ENCODE measurements at regions not wholly inside any gene's neighbourhood (a gene's known extent, or its start where the extent isn't known, plus 50 kb on each side); places are given as distances from the start of the nearest gene placed in this dataset.
A peak's percentile ranks its signal among the peaks of the same experiment; 100 is the strongest.

- CTCF ChIA-PET, result no interaction called here
- TF ChIP-seq L3MBTL2 (conservative IDR thresholded peaks at IDR 0.05) (no peak), TARDBP (IDR thresholded peaks at IDR 0.05) (no peak), CTBP1 (IDR thresholded peaks at IDR 0.05; ENCODE audit: borderline replicate concordance) (no peak), SP1 (IDR thresholded peaks at IDR 0.05) (no peak), ZNF384 (IDR thresholded peaks at IDR 0.05) (no peak), FOXM1 (IDR thresholded peaks at IDR 0.05; ENCODE audit: borderline replicate concordance) (no peak), LEF1 (IDR thresholded peaks at IDR 0.05; ENCODE audit: borderline replicate concordance) (no peak), FOXK2 (IDR thresholded peaks at IDR 0.05) (no peak)
- DNase-seq (ENCODE audit: extremely low spot score), result no peak
- POLR2A ChIA-PET, result no interaction called here
Observed at GRCh38 chr3:188025555-188025954, 128.4 kb upstream of the LPP start.

- no peak for DNase-seq (ENCODE audit: extremely low spot score)
- POLR2A ChIA-PET, result no interaction called here
- CTCF ChIA-PET, result no interaction called here
- TF ChIP-seq FOXA1 (IDR thresholded peaks at IDR 0.05) (no peak), NFRKB (IDR thresholded peaks at IDR 0.05) (no peak), FOXK2 (IDR thresholded peaks at IDR 0.05) (no peak), CTBP1 (IDR thresholded peaks at IDR 0.05; ENCODE audit: borderline replicate concordance) (no peak), LEF1 (IDR thresholded peaks at IDR 0.05; ENCODE audit: borderline replicate concordance) (no peak), TARDBP (IDR thresholded peaks at IDR 0.05) (no peak), ARNT (IDR thresholded peaks at IDR 0.05) (no peak), ZNF384 (IDR thresholded peaks at IDR 0.05) (no peak)
Observed at GRCh38 chr3:188026191-188026968, 127.6 kb upstream of the LPP start.

- CTCF ChIA-PET, result no interaction called here
- TF ChIP-seq, protein P1, sequence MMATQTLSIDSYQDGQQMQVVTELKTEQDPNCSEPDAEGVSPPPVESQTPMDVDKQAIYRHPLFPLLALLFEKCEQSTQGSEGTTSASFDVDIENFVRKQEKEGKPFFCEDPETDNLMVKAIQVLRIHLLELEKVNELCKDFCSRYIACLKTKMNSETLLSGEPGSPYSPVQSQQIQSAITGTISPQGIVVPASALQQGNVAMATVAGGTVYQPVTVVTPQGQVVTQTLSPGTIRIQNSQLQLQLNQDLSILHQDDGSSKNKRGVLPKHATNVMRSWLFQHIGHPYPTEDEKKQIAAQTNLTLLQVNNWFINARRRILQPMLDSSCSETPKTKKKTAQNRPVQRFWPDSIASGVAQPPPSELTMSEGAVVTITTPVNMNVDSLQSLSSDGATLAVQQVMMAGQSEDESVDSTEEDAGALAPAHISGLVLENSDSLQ (IDR thresholded peaks at IDR 0.05), result no peak
- no peak for TF ChIP-seq ZNF384 (IDR thresholded peaks at IDR 0.05)
- no peak for TF ChIP-seq ARNT (IDR thresholded peaks at IDR 0.05)
- TF ChIP-seq FOXA1 (IDR thresholded peaks at IDR 0.05), result no peak
- TF ChIP-seq NFRKB (IDR thresholded peaks at IDR 0.05), result no peak
- TF ChIP-seq ELF4 (IDR thresholded peaks at IDR 0.05), result no peak
- TF ChIP-seq TARDBP (IDR thresholded peaks at IDR 0.05), result no peak
- POLR2A ChIA-PET, result no interaction called here
- no peak for DNase-seq (ENCODE audit: extremely low spot score)
Observed at GRCh38 chr3:188031121-188031520, 122.8 kb upstream of the LPP start.

- TF ChIP-seq FOXM1 (IDR thresholded peaks at IDR 0.05; ENCODE audit: borderline replicate concordance) (no peak), ZNF384 (IDR thresholded peaks at IDR 0.05) (no peak), LEF1 (IDR thresholded peaks at IDR 0.05; ENCODE audit: borderline replicate concordance) (no peak), ARNT (IDR thresholded peaks at IDR 0.05) (no peak), CTBP1 (IDR thresholded peaks at IDR 0.05; ENCODE audit: borderline replicate concordance) (no peak)
- ChIA-PET CTCF (no interaction called here), POLR2A (no interaction called here)
- DNase-seq (ENCODE audit: extremely low spot score), result no peak
Observed at GRCh38 chr3:188034989-188035388, 119.0 kb upstream of the LPP start.

- POLR2A ChIA-PET, result no interaction called here
- CTCF ChIA-PET, result no interaction called here
- no peak for TF ChIP-seq ZNF384 (IDR thresholded peaks at IDR 0.05)
- TF ChIP-seq CTBP1 (IDR thresholded peaks at IDR 0.05; ENCODE audit: borderline replicate concordance), result no peak
- TF ChIP-seq FOXK2 (IDR thresholded peaks at IDR 0.05), result no peak
- no peak for TF ChIP-seq ELF4 (IDR thresholded peaks at IDR 0.05)
- TF ChIP-seq, protein P1 (IDR thresholded peaks at IDR 0.05), result no peak
- TF ChIP-seq HDGF (IDR thresholded peaks at IDR 0.05; ENCODE audit: borderline replicate concordance), result no peak
- no peak for TF ChIP-seq NFRKB (IDR thresholded peaks at IDR 0.05)
- TF ChIP-seq LEF1 (IDR thresholded peaks at IDR 0.05; ENCODE audit: borderline replicate concordance), result no peak
- TF ChIP-seq SUZ12 (IDR thresholded peaks at IDR 0.05), result no peak
- TF ChIP-seq FOXA1 (IDR thresholded peaks at IDR 0.05), result no peak
- TF ChIP-seq FOXM1 (IDR thresholded peaks at IDR 0.05; ENCODE audit: borderline replicate concordance), result no peak
- TF ChIP-seq TARDBP (IDR thresholded peaks at IDR 0.05), result no peak
- TF ChIP-seq L3MBTL2 (conservative IDR thresholded peaks at IDR 0.05), result no peak
- no peak for TF ChIP-seq SP1 (IDR thresholded peaks at IDR 0.05)
- no peak for TF ChIP-seq ARNT (IDR thresholded peaks at IDR 0.05)
- no peak for TF ChIP-seq BHLHE40 (IDR thresholded peaks at IDR 0.05; ENCODE audit: borderline replicate concordance)
Observed at GRCh38 chr3:188036375-188037194, 117.4 kb upstream of the LPP start.

GRCh38 chr3:188037195-188037718 lies 116.7 kb upstream of the LPP start:
- TF ChIP-seq, protein P1 (IDR thresholded peaks at IDR 0.05), result peak; percentile 51
- TF ChIP-seq FOXM1 (IDR thresholded peaks at IDR 0.05; ENCODE audit: borderline replicate concordance) (no peak), FOXA1 (IDR thresholded peaks at IDR 0.05) (no peak), HDGF (IDR thresholded peaks at IDR 0.05; ENCODE audit: borderline replicate concordance) (no peak), SP1 (IDR thresholded peaks at IDR 0.05) (no peak)
- POLR2A ChIA-PET, result no interaction called here

More at GRCh38 chr3:188036375-188037194, 117.4 kb upstream of the LPP start:
- DNase-seq (ENCODE audit: extremely low spot score), result no peak

More at GRCh38 chr3:188037195-188037718, 116.7 kb upstream of the LPP start:
- CTCF ChIA-PET, result interaction anchor here (1.1 kb wide), 1 partner anchor 917 kb away, joined by 4 read pairs; no protein-coding TSS in a partner anchor
- no peak for DNase-seq (ENCODE audit: extremely low spot score)

All from HEK293T (cell line).